Mucosa of stomach (tissue), 1 donor: ENCODE measurements at regions not wholly inside any gene's neighbourhood (a gene's known extent, or its start where the extent isn't known, plus 50 kb on each side); places are given as distances from the start of the nearest gene placed in this dataset.

Experiments
- H3K27me3 ChIP-seq: one replicate; pipeline ENCODE4 v1.7.0; 2013; ENCODE audit warnings: mild to moderate bottlenecking, low read length; ENCODE audit not compliant: control insufficient read depth, insufficient read depth
- H3K36me3 ChIP-seq: one replicate; pipeline ENCODE4 v1.7.0; 2013; ENCODE audit warnings: low read length; ENCODE audit not compliant: control insufficient read depth, insufficient read depth
- H3K4me1 ChIP-seq: one replicate; pipeline ENCODE4 v1.7.0; 2013; ENCODE audit warnings: mild to moderate bottlenecking, low read length; ENCODE audit not compliant: control insufficient read depth, insufficient read depth
- H3K4me3 ChIP-seq: one replicate; pipeline ENCODE4 v1.7.0; 2013; ENCODE audit warnings: low read length
- H3K9ac ChIP-seq: one replicate; pipeline ENCODE4 v1.7.0; 2013; ENCODE audit warnings: mild to moderate bottlenecking, low read length, moderate library complexity
- H3K9me3 ChIP-seq: one replicate; pipeline ENCODE4 v1.7.0; 2013; ENCODE audit warnings: mild to moderate bottlenecking, low read length, moderate library complexity; ENCODE audit not compliant: control insufficient read depth
- donor health status: Pancreatic carcinoma.

GRCh38 chrX:5490786-5491563 is 737.7 kb downstream of the NLGN4X start:
- Histone ChIP-seq H3K27me3 (no peaks in the 10 kb centered on the region), H3K9me3 (no peaks in the 10 kb centered on the region)

GRCh38 chrX:5474282-5474681 is 754.4 kb downstream of the NLGN4X start:
- Histone ChIP-seq H3K4me3 (no peak overlapping the region), H3K27me3 (no peaks in the 10 kb centered on the region), H3K9ac (no peak overlapping the region), H3K4me1 (no peaks in the 10 kb centered on the region), H3K36me3 (no peaks in the 10 kb centered on the region), H3K9me3 (no peaks in the 10 kb centered on the region)

More at GRCh38 chrX:5490786-5491563, 737.7 kb downstream of the NLGN4X start:
- Histone ChIP-seq H3K36me3 (no peaks in the 10 kb centered on the region), H3K9ac (no peak overlapping the region), H3K4me1 (no peaks in the 10 kb centered on the region), H3K4me3 (no peak overlapping the region)

GRCh38 chrX:5458300-5458842 is 770.3 kb downstream of the NLGN4X start:
- Histone ChIP-seq H3K27me3 (no peaks in the 10 kb centered on the region), H3K4me1 (no peaks in the 10 kb centered on the region), H3K36me3 (no peaks in the 10 kb centered on the region), H3K9ac (no peak overlapping the region), H3K4me3 (no peak overlapping the region), H3K9me3 (no peaks in the 10 kb centered on the region)

- no peaks in the 10 kb centered on the region for H3K27me3 ChIP-seq
- no peak overlapping the region for H3K9ac ChIP-seq
- no peaks in the 10 kb centered on the region for H3K9me3 ChIP-seq
- no peaks in the 10 kb centered on the region for H3K4me1 ChIP-seq
- no peaks in the 10 kb centered on the region for H3K36me3 ChIP-seq
- no peak overlapping the region for H3K4me3 ChIP-seq
These were observed 779.3 kb downstream of the NLGN4X start for GRCh38 chrX:5449323-5449722.

GRCh38 chrX:5431823-5432222 is 796.8 kb downstream of the NLGN4X start:
- Histone ChIP-seq H3K9me3 (no peaks in the 10 kb centered on the region), H3K27me3 (no peaks in the 10 kb centered on the region), H3K4me1 (no peaks in the 10 kb centered on the region), H3K36me3 (no peaks in the 10 kb centered on the region), H3K9ac (no peak overlapping the region), H3K4me3 (no peak overlapping the region)

- no peaks in the 10 kb centered on the region for H3K4me1 ChIP-seq
- H3K27me3 ChIP-seq = no peaks in the 10 kb centered on the region
- H3K36me3 ChIP-seq = no peaks in the 10 kb centered on the region
- H3K4me3 ChIP-seq = no peak overlapping the region
- no peaks in the 10 kb centered on the region for H3K9me3 ChIP-seq
- no peak overlapping the region for H3K9ac ChIP-seq
These were observed 803.5 kb downstream of the NLGN4X start for GRCh38 chrX:5425119-5425518.

GRCh38 chrX:5417381-5417780 is 811.3 kb downstream of the NLGN4X start:
- Histone ChIP-seq H3K27me3 (no peaks in the 10 kb centered on the region), H3K9me3 (no peaks in the 10 kb centered on the region), H3K4me1 (no peaks in the 10 kb centered on the region), H3K4me3 (no peak overlapping the region), H3K9ac (no peak overlapping the region), H3K36me3 (no peaks in the 10 kb centered on the region)

GRCh38 chrX:5415738-5416137 is 812.9 kb downstream of the NLGN4X start:
- Histone ChIP-seq H3K9ac (no peak overlapping the region), H3K27me3 (no peaks in the 10 kb centered on the region), H3K4me3 (no peak overlapping the region), H3K9me3 (no peaks in the 10 kb centered on the region), H3K4me1 (no peaks in the 10 kb centered on the region), H3K36me3 (no peaks in the 10 kb centered on the region)

GRCh38 chrX:5409106-5409505 is 819.6 kb downstream of the NLGN4X start:
- Histone ChIP-seq H3K36me3 (no peaks in the 10 kb centered on the region), H3K4me1 (no peaks in the 10 kb centered on the region)

GRCh38 chrX:5402461-5402860 is 826.2 kb downstream of the NLGN4X start:
- Histone ChIP-seq H3K9ac (no peak overlapping the region), H3K9me3 (no peaks in the 10 kb centered on the region), H3K27me3 (no peaks in the 10 kb centered on the region), H3K36me3 (no peaks in the 10 kb centered on the region), H3K4me1 (no peaks in the 10 kb centered on the region), H3K4me3 (no peak overlapping the region)

More at GRCh38 chrX:5409106-5409505, 819.6 kb downstream of the NLGN4X start:
- Histone ChIP-seq H3K4me3 (no peak overlapping the region), H3K9me3 (no peaks in the 10 kb centered on the region), H3K27me3 (no peaks in the 10 kb centered on the region), H3K9ac (no peak overlapping the region)

- Histone ChIP-seq H3K27me3 (no peaks in the 10 kb centered on the region), H3K9ac (no peak overlapping the region), H3K4me1 (no peaks in the 10 kb centered on the region), H3K36me3 (no peaks in the 10 kb centered on the region), H3K9me3 (no peaks in the 10 kb centered on the region), H3K4me3 (no peak overlapping the region)
These were observed 829.3 kb downstream of the NLGN4X start for GRCh38 chrX:5399403-5399802.

GRCh38 chrX:5397409-5397808 is 831.3 kb downstream of the NLGN4X start:
- H3K4me1 ChIP-seq = no peaks in the 10 kb centered on the region
- H3K4me3 ChIP-seq = no peak overlapping the region
- H3K27me3 ChIP-seq = no peaks in the 10 kb centered on the region
- no peaks in the 10 kb centered on the region for H3K36me3 ChIP-seq
- no peaks in the 10 kb centered on the region for H3K9me3 ChIP-seq
- no peak overlapping the region for H3K9ac ChIP-seq
